ENCODE measurements at regions not wholly inside any gene's neighbourhood (a gene's known extent, or its start where the extent isn't known, plus 50 kb on each side); places are given as distances from the start of the nearest gene placed in this dataset.

DNA sequence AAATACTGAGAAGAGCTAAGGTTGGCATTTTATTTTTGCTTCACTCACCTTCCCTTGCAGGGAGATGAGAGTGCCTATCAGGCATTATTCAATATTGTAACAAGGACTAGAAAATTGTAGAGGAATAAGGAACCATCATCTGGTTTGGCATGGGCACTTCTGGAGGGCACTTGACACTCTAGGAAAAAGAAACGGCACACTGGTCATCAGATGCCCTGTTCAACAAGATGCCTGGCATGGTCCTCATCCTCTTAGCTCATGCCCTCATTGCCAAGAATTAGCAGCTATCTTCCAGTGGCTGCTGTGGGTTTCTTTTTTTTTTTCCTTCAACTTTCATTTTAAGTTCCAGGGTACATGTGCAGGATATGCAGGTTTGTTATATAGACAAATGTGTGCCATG, 95.1 kb upstream of the ESRRG start:
- H3K4me3 ChIP-seq: no peak overlapping the region
- H3K27ac ChIP-seq: no peak overlapping the region
- H3K4me1 ChIP-seq: no peaks in the 10 kb centered on the region
- DNase-seq: no peak
- TF ChIP-seq POLR2A (IDR thresholded peaks at IDR 0.05): no peak
- TF ChIP-seq, protein P1, sequence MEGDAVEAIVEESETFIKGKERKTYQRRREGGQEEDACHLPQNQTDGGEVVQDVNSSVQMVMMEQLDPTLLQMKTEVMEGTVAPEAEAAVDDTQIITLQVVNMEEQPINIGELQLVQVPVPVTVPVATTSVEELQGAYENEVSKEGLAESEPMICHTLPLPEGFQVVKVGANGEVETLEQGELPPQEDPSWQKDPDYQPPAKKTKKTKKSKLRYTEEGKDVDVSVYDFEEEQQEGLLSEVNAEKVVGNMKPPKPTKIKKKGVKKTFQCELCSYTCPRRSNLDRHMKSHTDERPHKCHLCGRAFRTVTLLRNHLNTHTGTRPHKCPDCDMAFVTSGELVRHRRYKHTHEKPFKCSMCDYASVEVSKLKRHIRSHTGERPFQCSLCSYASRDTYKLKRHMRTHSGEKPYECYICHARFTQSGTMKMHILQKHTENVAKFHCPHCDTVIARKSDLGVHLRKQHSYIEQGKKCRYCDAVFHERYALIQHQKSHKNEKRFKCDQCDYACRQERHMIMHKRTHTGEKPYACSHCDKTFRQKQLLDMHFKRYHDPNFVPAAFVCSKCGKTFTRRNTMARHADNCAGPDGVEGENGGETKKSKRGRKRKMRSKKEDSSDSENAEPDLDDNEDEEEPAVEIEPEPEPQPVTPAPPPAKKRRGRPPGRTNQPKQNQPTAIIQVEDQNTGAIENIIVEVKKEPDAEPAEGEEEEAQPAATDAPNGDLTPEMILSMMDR (IDR thresholded peaks at IDR 0.05): no peak
- no peaks in the 10 kb centered on the region for H3K9me3 ChIP-seq
- no peaks in the 10 kb centered on the region for H3K27me3 ChIP-seq
- H3K36me3 ChIP-seq: no peaks in the 10 kb centered on the region

GRCh38 chr1:216815260-216816131, 92.3 kb upstream of the ESRRG start:
- TF ChIP-seq, protein P1 (IDR thresholded peaks at IDR 0.05): no peak
- TF ChIP-seq POLR2A (IDR thresholded peaks at IDR 0.05): no peak
- Histone ChIP-seq H3K9me3 (no peaks in the 10 kb centered on the region), H3K4me1 (no peaks in the 10 kb centered on the region), H3K4me3 (no peak overlapping the region), H3K27ac (no peak overlapping the region), H3K36me3 (no peaks in the 10 kb centered on the region), H3K27me3 (no peaks in the 10 kb centered on the region)
- DNase-seq: no peak

GRCh38 chr1:216814576-216815259, 91.5 kb upstream of the ESRRG start:
- Histone ChIP-seq H3K9me3 (no peaks in the 10 kb centered on the region), H3K27ac (no peak overlapping the region), H3K4me1 (no peaks in the 10 kb centered on the region), H3K4me3 (no peak overlapping the region), H3K36me3 (no peaks in the 10 kb centered on the region), H3K27me3 (no peaks in the 10 kb centered on the region)
- no peak for DNase-seq
- TF ChIP-seq POLR2A (IDR thresholded peaks at IDR 0.05): no peak
- TF ChIP-seq, protein P1 (IDR thresholded peaks at IDR 0.05): no peak

DNA sequence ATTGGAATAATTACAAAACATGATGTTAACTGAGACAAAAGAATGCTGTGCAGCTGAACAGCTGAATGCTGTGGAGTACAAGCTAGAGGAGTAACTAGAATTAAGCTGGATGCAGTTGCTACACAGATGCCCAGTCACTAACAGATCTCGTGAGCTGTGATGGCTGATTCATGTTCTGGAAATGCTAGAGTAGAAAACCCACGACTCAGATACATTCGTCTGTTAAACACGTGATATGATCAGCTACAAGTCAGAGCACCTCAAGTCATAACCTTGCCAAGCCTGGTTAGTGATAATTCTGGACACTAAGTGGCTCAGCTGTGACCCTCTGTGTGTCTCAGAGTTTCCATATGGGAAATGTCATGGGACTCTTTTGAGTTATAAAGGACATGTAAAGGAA, 89.7 kb upstream of the ESRRG start:
- H3K36me3 ChIP-seq: no peaks in the 10 kb centered on the region
- TF ChIP-seq POLR2A (IDR thresholded peaks at IDR 0.05): no peak
- TF ChIP-seq, protein P1 (IDR thresholded peaks at IDR 0.05): no peak
- H3K9me3 ChIP-seq: no peaks in the 10 kb centered on the region
- no peak overlapping the region for H3K4me3 ChIP-seq
- no peak for DNase-seq
- H3K27me3 ChIP-seq: no peaks in the 10 kb centered on the region
- no peaks in the 10 kb centered on the region for H3K4me1 ChIP-seq
- H3K27ac ChIP-seq: no peak overlapping the region

DNA sequence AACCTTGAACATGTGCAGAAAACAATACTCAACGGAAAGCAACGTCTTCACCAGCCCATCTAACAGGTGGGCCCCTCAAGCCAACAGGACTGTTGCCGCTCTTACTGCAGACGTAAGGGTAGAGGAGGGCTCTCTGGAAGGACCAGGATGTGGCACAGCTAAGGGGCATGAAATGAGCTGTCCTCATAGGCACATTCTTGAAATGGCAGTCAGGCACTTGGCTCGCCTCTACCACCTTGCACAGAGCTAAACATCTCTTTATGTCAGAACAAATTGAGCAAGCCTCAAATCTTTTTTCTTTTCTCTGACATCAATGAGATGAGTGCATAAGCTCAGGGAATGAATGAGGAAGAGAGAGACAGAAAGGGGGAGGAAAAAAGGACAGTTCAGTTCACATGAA, 86.4 kb upstream of the ESRRG start:
- no peak for TF ChIP-seq POLR2A (IDR thresholded peaks at IDR 0.05)
- TF ChIP-seq, protein P1 (IDR thresholded peaks at IDR 0.05): no peak
- no peak for DNase-seq
- Histone ChIP-seq H3K4me3 (no peak overlapping the region), H3K27ac (no peak overlapping the region), H3K4me1 (no peaks in the 10 kb centered on the region), H3K27me3 (no peaks in the 10 kb centered on the region), H3K9me3 (no peaks in the 10 kb centered on the region), H3K36me3 (no peaks in the 10 kb centered on the region)
